ENCODE measurements at regions not wholly inside any gene's neighbourhood (a gene's known extent, or its start where the extent isn't known, plus 50 kb on each side); places are given as distances from the start of the nearest gene placed in this dataset.

DNA sequence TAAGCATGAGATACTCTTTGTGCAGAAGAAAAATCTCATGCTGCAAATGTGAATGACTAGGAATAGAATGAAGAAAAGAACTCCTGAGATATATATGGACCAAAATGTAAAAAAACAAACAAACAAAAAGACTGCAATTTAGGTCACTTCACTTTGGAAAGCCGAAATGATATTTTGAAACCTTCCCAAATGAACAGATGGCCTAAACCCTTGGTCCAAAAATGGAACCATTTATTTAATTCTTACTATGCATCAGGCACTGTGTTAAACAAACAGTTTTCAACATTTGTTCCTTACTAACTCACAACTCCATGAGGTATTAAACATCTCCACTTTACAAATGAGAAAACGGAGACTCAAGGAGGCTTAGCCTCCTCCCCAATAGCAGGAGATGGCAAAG lies 107.5 kb downstream of the VIP start:
- TF ChIP-seq SPI1 (IDR thresholded peaks at IDR 0.05; ENCODE audit: low read depth, low read length) (no peak), POLR2A (IDR thresholded peaks at IDR 0.05; ENCODE audit: low read depth, low read length) (no peak)

Measured in GM12891 (cell line).